ENCODE measurements at regions not wholly inside any gene's neighbourhood (a gene's known extent, or its start where the extent isn't known, plus 50 kb on each side); places are given as distances from the start of the nearest gene placed in this dataset.

- Mint-ChIP-seq H3K4me3 (ENCODE audit: unreplicated experiment) (no peak overlapping the region), H3K36me3 (ENCODE audit: insufficient read depth, unreplicated experiment) (no peaks in the 10 kb centered on the region), H3K27me3 (ENCODE audit: insufficient read depth, unreplicated experiment) (no peaks in the 10 kb centered on the region), H3K9me3 (ENCODE audit: unreplicated experiment) (no peaks in the 10 kb centered on the region), H3K4me1 (ENCODE audit: insufficient read depth, unreplicated experiment) (peaks cover 31% of the 10 kb centered on the region), H3K27ac (ENCODE audit: low read depth, unreplicated experiment) (no peak overlapping the region)
- TF ChIP-seq CTCF (IDR thresholded peaks at IDR 0.05; ENCODE audit: unreplicated experiment) = no peak
- no peak for DNase-seq (ENCODE audit: unreplicated experiment)
- ChIA-PET CTCF (no interaction called here), POLR2A (no interaction called here)
- intact Hi-C loops (cut with micrococcal nuclease) = no loop called here
- no TSS peak for BruUV-seq (replicated peaks)
These were observed 242.5 kb upstream of the TBL1XR1 start for GRCh38 chr3:177439694-177440269.

GRCh38 chr3:177440456-177441104 is 243.3 kb upstream of the TBL1XR1 start:
- CTCF ChIA-PET = no interaction called here
- no peak overlapping the region for H3K4me3 Mint-ChIP-seq (ENCODE audit: unreplicated experiment)
- no peaks in the 10 kb centered on the region for H3K36me3 Mint-ChIP-seq (ENCODE audit: insufficient read depth, unreplicated experiment)
- H3K9me3 Mint-ChIP-seq (ENCODE audit: unreplicated experiment) = no peaks in the 10 kb centered on the region
- TF ChIP-seq CTCF (IDR thresholded peaks at IDR 0.05; ENCODE audit: unreplicated experiment) = no peak
- intact Hi-C loops (cut with micrococcal nuclease) = no loop called here
- DNase-seq (ENCODE audit: unreplicated experiment) = no peak
- H3K27ac Mint-ChIP-seq (ENCODE audit: low read depth, unreplicated experiment) = no peak overlapping the region
- BruUV-seq (replicated peaks) = no TSS peak
- peaks cover 31% of the 10 kb centered on the region for H3K4me1 Mint-ChIP-seq (ENCODE audit: insufficient read depth, unreplicated experiment)
- POLR2A ChIA-PET = no interaction called here
- H3K27me3 Mint-ChIP-seq (ENCODE audit: insufficient read depth, unreplicated experiment) = no peaks in the 10 kb centered on the region

GRCh38 chr3:177441276-177441812 is 244.1 kb upstream of the TBL1XR1 start:
- no peak overlapping the region for H3K4me3 Mint-ChIP-seq (ENCODE audit: unreplicated experiment)
- BruUV-seq (replicated peaks) = no TSS peak
- CTCF ChIA-PET = no interaction called here
- POLR2A ChIA-PET = no interaction called here
- DNase-seq (ENCODE audit: unreplicated experiment) = no peak
- H3K27me3 Mint-ChIP-seq (ENCODE audit: insufficient read depth, unreplicated experiment) = no peaks in the 10 kb centered on the region
- no peaks in the 10 kb centered on the region for H3K36me3 Mint-ChIP-seq (ENCODE audit: insufficient read depth, unreplicated experiment)
- TF ChIP-seq CTCF (IDR thresholded peaks at IDR 0.05; ENCODE audit: unreplicated experiment) = no peak
- H3K4me1 Mint-ChIP-seq (ENCODE audit: insufficient read depth, unreplicated experiment) = peaks cover 31% of the 10 kb centered on the region
- no peak overlapping the region for H3K27ac Mint-ChIP-seq (ENCODE audit: low read depth, unreplicated experiment)
- intact Hi-C loops (cut with micrococcal nuclease) = no loop called here
- no peaks in the 10 kb centered on the region for H3K9me3 Mint-ChIP-seq (ENCODE audit: unreplicated experiment)

- no peak overlapping the region for H3K4me3 Mint-ChIP-seq (ENCODE audit: unreplicated experiment)
- BruUV-seq (replicated peaks) = no TSS peak
- POLR2A ChIA-PET = interaction anchor here (0.7 kb wide), 1 partner anchor 27 kb away, joined by 3 read pairs; no protein-coding TSS in a partner anchor
These were observed 244.7 kb upstream of the TBL1XR1 start for GRCh38 chr3:177441813-177442646.

More at GRCh38 chr3:177441813-177442646, 244.7 kb upstream of the TBL1XR1 start:
- CTCF ChIA-PET = no interaction called here
- no peaks in the 10 kb centered on the region for H3K9me3 Mint-ChIP-seq (ENCODE audit: unreplicated experiment)
- H3K27ac Mint-ChIP-seq (ENCODE audit: low read depth, unreplicated experiment) = no peak overlapping the region
- intact Hi-C loops (cut with micrococcal nuclease) = no loop called here
- no peak for TF ChIP-seq CTCF (IDR thresholded peaks at IDR 0.05; ENCODE audit: unreplicated experiment)
- H3K4me1 Mint-ChIP-seq (ENCODE audit: insufficient read depth, unreplicated experiment) = peaks cover 31% of the 10 kb centered on the region
- DNase-seq (ENCODE audit: unreplicated experiment) = no peak
- H3K27me3 Mint-ChIP-seq (ENCODE audit: insufficient read depth, unreplicated experiment) = no peaks in the 10 kb centered on the region
- H3K36me3 Mint-ChIP-seq (ENCODE audit: insufficient read depth, unreplicated experiment) = no peaks in the 10 kb centered on the region
